Keratinocyte (primary cell): ENCODE measurements at regions not wholly inside any gene's neighbourhood (a gene's known extent, or its start where the extent isn't known, plus 50 kb on each side); places are given as distances from the start of the nearest gene placed in this dataset.

Experiments
- DNase-seq: peaks from one replicate; pipeline ENCODE4 v3.0.0-alpha.2; 2011; ENCODE audit warnings: low read depth, missing footprints, low spot score
- FAIRE-seq: peaks from 2 replicates; lab custom pipeline; 2011; peaks lifted over from hg19 to GRCh38; lab: Jason Lieb, UNC
- H2AFZ ChIP-seq: 2 replicates; pipeline ENCODE4 v1.6.0; 2012; ENCODE audit warnings: low read length, control low read depth, inconsistent platforms; ENCODE audit not compliant: control insufficient read depth
- H3K27ac ChIP-seq: 2 replicates; pipeline ENCODE4 v1.5.1; 2011; ENCODE audit warnings: low read length; ENCODE audit not compliant: control insufficient read depth, insufficient read depth
- H3K27me3 ChIP-seq: 3 replicates; pipeline ENCODE4 v1.6.0; 2011; ENCODE audit warnings: low read length; ENCODE audit not compliant: control insufficient read depth, insufficient read depth; ENCODE audit errors: extremely low read depth
- H3K36me3 ChIP-seq, 2 experiments: 2 replicates in 1 of 2; 3 replicates in 1 of 2; pipeline ENCODE4 v1.5.1; 2011; ENCODE audit warnings: low read length in 2 of 2, mild to moderate bottlenecking in 1 of 2; ENCODE audit not compliant: control insufficient read depth in 2 of 2, insufficient read depth in 2 of 2; ENCODE audit errors: extremely low read depth in 1 of 2
- H3K4me1 ChIP-seq: 3 replicates; pipeline ENCODE4 v1.5.1; 2011; ENCODE audit warnings: low read length; ENCODE audit not compliant: control insufficient read depth, insufficient read depth; ENCODE audit errors: extremely low read depth
- H3K4me2 ChIP-seq: 3 replicates; pipeline ENCODE4 v1.6.0; 2011; ENCODE audit warnings: low read depth, low read length; ENCODE audit not compliant: control insufficient read depth, insufficient read depth; ENCODE audit errors: extremely low read depth
- H3K4me3 ChIP-seq, 3 experiments: fragments of 200-600 bp in 1 of 3; sonication (generic) in 1 of 3; 2 replicates in 2 of 3; 3 replicates in 1 of 3; pipeline ENCODE4 v1.5.1; 2011 to 2016; ENCODE audit warnings: low read length in 3 of 3, mild to moderate bottlenecking in 3 of 3, control low read depth in 2 of 3, inconsistent platforms in 1 of 3, low read depth in 1 of 3, mixed read lengths in 1 of 3, mixed run types in 1 of 3, moderate library complexity in 1 of 3; ENCODE audit not compliant: control insufficient read depth in 2 of 3, insufficient read depth in 2 of 3; ENCODE audit errors: extremely low read depth in 1 of 3
- H3K79me2 ChIP-seq: 2 replicates; pipeline ENCODE4 v1.6.0; 2012; ENCODE audit warnings: low read length; ENCODE audit not compliant: control insufficient read depth, insufficient read depth
- H3K9ac ChIP-seq: 3 replicates; pipeline ENCODE4 v1.6.0; 2011; ENCODE audit warnings: low read length; ENCODE audit not compliant: control insufficient read depth, insufficient read depth; ENCODE audit errors: extremely low read depth
- H3K9me1 ChIP-seq: 3 replicates; pipeline ENCODE4 v1.6.0; 2011; ENCODE audit warnings: low read length; ENCODE audit not compliant: control insufficient read depth, insufficient read depth; ENCODE audit errors: extremely low read depth
- H3K9me3 ChIP-seq: 2 replicates; pipeline ENCODE4 v1.5.1; 2012; ENCODE audit warnings: low read depth, low read length; ENCODE audit not compliant: control insufficient read depth
- H4K20me1 ChIP-seq: 3 replicates; pipeline ENCODE4 v1.6.0; 2011; ENCODE audit warnings: low read length; ENCODE audit not compliant: control insufficient read depth, insufficient read depth; ENCODE audit errors: extremely low read depth
- EZH2 ChIP-seq: IDR thresholded peaks from one replicate; pipeline ENCODE4 v1.6.1; 2012; ENCODE audit warnings: inconsistent platforms, mild to moderate bottlenecking, low read length, moderate library complexity
- dilution Hi-C: fragments of 300-500 bp; cut with MboI; formaldehyde crosslinking; loops from one replicate; pipeline ENCODE4 v1.7.0; 2020; ENCODE audit warnings: low sequenced_read_pairs; ENCODE audit not compliant: extremely low pct_ligation_motif_present
- TF ChIP-seq, protein P1 (sequence below), 3 experiments: IDR thresholded peaks in 1 of 3; conservative IDR thresholded peaks in 1 of 3; optimal IDR thresholded peaks in 1 of 3; 2 replicates in 2 of 3; 3 replicates in 1 of 3; pipeline versions ENCODE3 to v1.5.1; 2011; ENCODE audit warnings: low read length in 3 of 3, mild to moderate bottlenecking in 3 of 3, moderate library complexity in 2 of 3, control low read depth in 1 of 3, inconsistent platforms in 1 of 3; ENCODE audit not compliant: insufficient read depth in 2 of 3; ENCODE audit errors: extremely low read depth in 1 of 3

DNA sequence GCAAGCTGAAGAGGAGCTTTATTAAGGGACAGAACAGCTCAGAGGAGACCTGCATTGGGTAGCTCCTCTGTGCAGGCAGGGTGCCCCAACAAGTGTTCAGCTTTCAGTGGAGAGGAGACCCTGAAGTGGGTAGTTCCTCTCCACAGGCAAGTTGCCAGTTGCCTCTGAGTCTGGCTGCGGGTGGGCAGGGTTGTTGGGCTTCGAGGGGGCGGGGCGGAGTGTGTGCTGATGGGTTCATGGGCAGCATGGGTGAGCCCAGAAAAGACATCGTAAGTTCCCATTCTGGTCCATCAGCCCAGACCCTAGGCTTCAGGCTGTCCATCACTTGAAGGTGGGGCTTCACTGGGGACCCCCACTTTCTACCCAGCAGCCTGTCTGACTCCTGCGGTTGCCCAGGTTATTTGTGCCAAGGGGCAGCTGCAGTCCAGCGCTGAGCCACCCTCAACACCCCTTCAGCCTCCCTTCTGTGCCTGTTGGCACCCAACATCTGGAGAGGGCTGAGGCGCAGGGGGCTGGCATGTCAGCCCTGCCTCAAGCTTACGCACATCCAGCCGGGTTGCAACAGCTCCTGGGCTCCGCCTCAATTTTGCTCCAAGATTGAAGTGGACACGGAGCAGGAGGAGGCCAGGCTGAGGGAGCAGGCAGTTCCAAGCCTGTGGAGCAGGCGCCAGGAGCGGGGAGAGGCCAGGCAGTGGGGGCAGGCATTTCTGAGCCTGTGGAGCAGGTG lies 350.5 kb upstream of the PCDH20 start:
- no peak for TF ChIP-seq EZH2
- TF ChIP-seq, protein P1, sequence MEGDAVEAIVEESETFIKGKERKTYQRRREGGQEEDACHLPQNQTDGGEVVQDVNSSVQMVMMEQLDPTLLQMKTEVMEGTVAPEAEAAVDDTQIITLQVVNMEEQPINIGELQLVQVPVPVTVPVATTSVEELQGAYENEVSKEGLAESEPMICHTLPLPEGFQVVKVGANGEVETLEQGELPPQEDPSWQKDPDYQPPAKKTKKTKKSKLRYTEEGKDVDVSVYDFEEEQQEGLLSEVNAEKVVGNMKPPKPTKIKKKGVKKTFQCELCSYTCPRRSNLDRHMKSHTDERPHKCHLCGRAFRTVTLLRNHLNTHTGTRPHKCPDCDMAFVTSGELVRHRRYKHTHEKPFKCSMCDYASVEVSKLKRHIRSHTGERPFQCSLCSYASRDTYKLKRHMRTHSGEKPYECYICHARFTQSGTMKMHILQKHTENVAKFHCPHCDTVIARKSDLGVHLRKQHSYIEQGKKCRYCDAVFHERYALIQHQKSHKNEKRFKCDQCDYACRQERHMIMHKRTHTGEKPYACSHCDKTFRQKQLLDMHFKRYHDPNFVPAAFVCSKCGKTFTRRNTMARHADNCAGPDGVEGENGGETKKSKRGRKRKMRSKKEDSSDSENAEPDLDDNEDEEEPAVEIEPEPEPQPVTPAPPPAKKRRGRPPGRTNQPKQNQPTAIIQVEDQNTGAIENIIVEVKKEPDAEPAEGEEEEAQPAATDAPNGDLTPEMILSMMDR (optimal IDR thresholded peaks at IDR 0.05 in 1 of 3, IDR thresholded peaks at IDR 0.05 in 1 of 3, conservative IDR thresholded peaks at IDR 0.05 in 1 of 3; ENCODE audit: extremely low read depth in 1 of 3, insufficient read depth in 2 of 3, low read length in 3 of 3), result no peak
- Histone ChIP-seq H2AFZ (no peak overlapping the region), H3K27me3 (no peaks in the 10 kb centered on the region), H3K36me3 (no peaks in the 10 kb centered on the region), H3K9me3 (peaks cover 3% of the 10 kb centered on the region), H3K27ac (no peak overlapping the region), H3K9me1 (no peaks in the 10 kb centered on the region), H3K4me2 (no peak overlapping the region), H3K4me3 (no peak overlapping the region), H3K79me2 (no peaks in the 10 kb centered on the region), H3K9ac (no peak overlapping the region), H3K4me1 (no peaks in the 10 kb centered on the region), H4K20me1 (no peaks in the 10 kb centered on the region)
- no peak for FAIRE-seq
- DNase-seq, result no peak
- dilution Hi-C loops, result no loop called here

DNA sequence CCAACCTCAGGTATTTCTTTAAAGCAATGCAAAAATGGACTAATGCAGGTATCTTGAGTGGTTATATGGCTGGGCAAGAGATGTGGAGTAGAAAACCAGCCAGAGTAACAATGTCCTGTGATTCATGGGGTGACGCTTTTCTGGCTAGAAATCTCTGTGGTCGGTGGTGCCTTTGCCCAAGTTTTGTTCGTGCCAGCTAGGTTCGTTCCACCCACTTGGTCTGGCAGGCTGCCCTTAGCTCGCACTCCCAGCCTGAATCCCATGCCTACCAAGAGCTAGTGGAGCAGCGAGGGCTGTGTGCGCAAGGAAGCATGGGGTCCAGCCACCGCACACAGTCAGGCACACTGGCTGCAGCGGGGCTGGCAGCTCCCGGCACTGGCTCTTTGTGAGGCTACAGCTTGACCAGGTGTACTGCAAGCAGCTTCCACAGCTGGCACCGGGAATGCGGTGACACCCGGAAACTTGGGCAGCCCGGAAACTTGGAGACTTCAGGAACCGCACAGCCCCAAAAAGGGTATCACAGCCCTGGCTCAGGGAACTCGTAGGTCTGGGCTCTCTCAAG lies 349.6 kb upstream of the PCDH20 start:
- no peaks in the 10 kb centered on the region for H3K4me1 ChIP-seq
- dilution Hi-C loops, result no loop called here

More for the DNA sequence above, 349.6 kb upstream of the PCDH20 start:
- Histone ChIP-seq H3K9me3 (peaks cover 3% of the 10 kb centered on the region), H3K36me3 (no peaks in the 10 kb centered on the region), H3K9me1 (no peaks in the 10 kb centered on the region), H3K79me2 (no peaks in the 10 kb centered on the region), H3K9ac (no peak overlapping the region), H3K4me2 (no peak overlapping the region), H2AFZ (no peak overlapping the region), H3K4me3 (no peak overlapping the region), H4K20me1 (no peaks in the 10 kb centered on the region), H3K27ac (no peak overlapping the region), H3K27me3 (no peaks in the 10 kb centered on the region)
- FAIRE-seq (no peak), DNase-seq (no peak)
- TF ChIP-seq, protein P1 (optimal IDR thresholded peaks at IDR 0.05 in 1 of 3, IDR thresholded peaks at IDR 0.05 in 1 of 3, conservative IDR thresholded peaks at IDR 0.05 in 1 of 3; ENCODE audit: extremely low read depth in 1 of 3, insufficient read depth in 2 of 3, low read length in 3 of 3), result no peak
- no peak for TF ChIP-seq EZH2
